GM10248 (cell line): ENCODE measurements at regions not wholly inside any gene's neighbourhood (a gene's known extent, or its start where the extent isn't known, plus 50 kb on each side); places are given as distances from the start of the nearest gene placed in this dataset.
"Not testable (repeated sequence)": the region's sequence is repeated elsewhere in the genome, so short reads cannot be mapped to it uniquely, and the experiment has no call there.

ENCODE experiments used
- CTCF ChIA-PET: fragments of 300-600 bp; sonication (Branson Sonifier 250); formaldehyde crosslinking; extraction: SDS; loops from one replicate; lab custom pipeline; 2021; ENCODE audit warnings: antibody characterized with exemption; lab: Yijun Ruan, JAX
- POLR2A ChIA-PET: fragments of 350-650 bp; sonication (Branson Sonifier 250); formaldehyde crosslinking; extraction: SDS; loops from one replicate; lab custom pipeline; 2020; ENCODE audit warnings: antibody characterized with exemption; lab: Yijun Ruan, JAX
- DNase-seq: peaks from one replicate; pipeline ENCODE4 v3.0.0; 2012; ENCODE audit errors: extremely low spot score
- CTCF ChIP-seq: IDR thresholded peaks from 2 replicates; pipeline ENCODE4 v1.5.1; 2012; ENCODE audit warnings: mild to moderate bottlenecking, low read depth; ENCODE audit errors: extremely low read depth, missing control alignments, control extremely low read depth

- CTCF ChIA-PET, DNase-seq, POLR2A ChIA-PET: not testable (repeated sequence)
Measured at GRCh38 chr22:38375784-38376183, 58.6 kb upstream of the CSNK1E start.

- DNase-seq, CTCF ChIA-PET, POLR2A ChIA-PET: not testable (repeated sequence)
- TF ChIP-seq CTCF = peak; percentile 11
Measured at GRCh38 chr22:38375005-38375404, 57.8 kb upstream of the CSNK1E start.

- CTCF ChIA-PET, DNase-seq, POLR2A ChIA-PET: not testable (repeated sequence)
Measured at GRCh38 chr22:38374433-38374831, 57.2 kb upstream of the CSNK1E start.

GRCh38 chr22:38373783-38374432 is 56.7 kb upstream of the CSNK1E start:
- DNase-seq, POLR2A ChIA-PET, CTCF ChIA-PET: not testable (repeated sequence)

GRCh38 chr22:38372665-38373064 is 55.4 kb upstream of the CSNK1E start:
- CTCF ChIA-PET, DNase-seq, POLR2A ChIA-PET: not testable (repeated sequence)

- CTCF ChIA-PET, DNase-seq, POLR2A ChIA-PET: not testable (repeated sequence)
Measured at GRCh38 chr22:38370490-38370889, 53.3 kb upstream of the CSNK1E start.

- DNase-seq, CTCF ChIA-PET, POLR2A ChIA-PET: not testable (repeated sequence)
Measured at GRCh38 chr22:38369132-38369531, 51.9 kb upstream of the CSNK1E start.
